Thoracic aorta (tissue), 2 donors: ENCODE measurements at regions not wholly inside any gene's neighbourhood (a gene's known extent, or its start where the extent isn't known, plus 50 kb on each side); places are given as distances from the start of the nearest gene placed in this dataset.

Experiments
- ATAC-seq: fragments of 150-250 bp; one replicate; pipeline ENCODE4 v1.8.0; 2017; ENCODE audit warnings: low read depth; ENCODE audit not compliant: insufficient number of reproducible peaks, low FRiP score
- DNase-seq: peaks from one replicate; pipeline ENCODE4 v3.0.0-alpha.2; 2020; ENCODE audit warnings: low spot score
- H3K27ac ChIP-seq, 2 donors: fragments of 200-600 bp; sonication (generic); 1 replicate in 1 of 2; 2 replicates in 1 of 2; pipeline ENCODE4 v1.5.1; 2016; ENCODE audit warnings: mild to moderate bottlenecking in 2 of 2, moderate library complexity in 2 of 2
- H3K27me3 ChIP-seq: fragments of 200-600 bp; sonication (generic); replicated peaks from 2 replicates; pipeline ENCODE4 v1.6.0; 2016; ENCODE audit warnings: mild to moderate bottlenecking; ENCODE audit not compliant: insufficient read depth
- H3K36me3 ChIP-seq: fragments of 200-600 bp; sonication (generic); one replicate; pipeline ENCODE4 v1.5.1; 2016
- H3K4me1 ChIP-seq, 2 donors: fragments of 200-600 bp; sonication (generic); 1 replicate in 1 of 2; 2 replicates in 1 of 2; pipeline versions ENCODE4 v1.5.1 to v1.6.0; 2016; ENCODE audit warnings: low read depth in 2 of 2, mild to moderate bottlenecking in 1 of 2; ENCODE audit not compliant: control insufficient read depth in 1 of 2
- H3K4me3 ChIP-seq: fragments of 200-600 bp; sonication (generic); 2 replicates; pipeline ENCODE4 v1.5.1; 2016; ENCODE audit warnings: mild to moderate bottlenecking
- H3K9me3 ChIP-seq: fragments of 200-600 bp; sonication (generic); 2 replicates; pipeline ENCODE4 v1.5.1; 2016
- CTCF ChIP-seq: fragments of 200-600 bp; sonication (generic); IDR thresholded peaks from one replicate; pipeline ENCODE4 v1.5.1; 2019; ENCODE audit warnings: antibody characterized with exemption

DNA sequence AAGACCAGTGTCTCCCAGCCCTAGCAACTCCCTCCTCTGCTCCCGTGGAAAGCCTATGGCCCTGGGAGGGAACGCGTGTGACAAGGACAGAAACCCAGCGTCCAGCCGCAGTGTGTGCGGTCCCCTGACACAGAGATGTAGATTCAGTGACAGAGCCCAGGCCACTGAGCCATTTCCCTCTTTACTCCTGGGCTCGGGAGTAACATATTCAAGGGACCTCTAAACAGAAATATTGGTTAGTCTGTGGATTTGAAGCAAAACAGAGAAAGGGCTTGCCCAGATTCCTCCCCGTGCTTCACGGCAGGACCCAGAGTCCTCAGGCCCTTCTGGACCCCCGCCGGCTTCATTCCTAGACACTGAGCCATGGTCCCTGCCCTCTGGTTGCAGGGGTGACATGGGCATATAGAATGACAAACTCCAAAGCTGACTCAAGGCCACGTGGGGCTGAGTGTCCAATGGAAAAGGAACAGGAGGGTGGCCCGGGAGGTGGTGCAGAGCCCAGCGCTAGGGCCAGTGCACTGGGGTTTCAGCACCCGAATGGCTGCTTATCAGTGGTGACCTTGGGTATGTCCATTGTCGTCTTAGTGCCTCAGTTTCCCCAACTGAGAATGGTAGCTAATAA lies 248.2 kb downstream of the QKI start:
- Histone ChIP-seq H3K9me3 (no peaks in the 10 kb centered on the region), H3K27ac (no peak overlapping the region), H3K4me3 (no peak overlapping the region), H3K36me3 (no peaks in the 10 kb centered on the region), H3K27me3 (no peaks in the 10 kb centered on the region), H3K4me1 (no peaks in the 10 kb centered on the region)
- DNase-seq = no peak
- no peak for TF ChIP-seq CTCF
- no peak for ATAC-seq

DNA sequence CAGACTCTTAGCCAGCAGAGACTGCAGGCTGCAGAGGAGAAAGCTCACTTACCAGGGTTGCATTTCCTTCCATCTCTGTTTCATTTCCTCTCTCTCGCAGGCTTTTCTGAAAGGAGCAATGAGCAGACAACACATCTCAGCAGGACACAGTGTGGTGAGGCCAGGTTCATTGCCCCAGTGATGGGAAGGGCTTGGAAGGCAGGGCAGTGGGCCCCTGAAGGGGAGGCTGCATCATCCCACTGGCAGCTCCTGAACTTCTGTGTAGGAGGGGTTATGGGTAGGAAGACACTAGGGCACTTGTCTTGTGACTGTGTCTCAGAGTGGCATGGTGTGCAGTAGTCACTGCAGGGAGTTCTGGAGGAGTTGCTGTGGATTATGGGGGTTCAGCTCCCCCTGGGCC lies 246.8 kb downstream of the QKI start:
- Histone ChIP-seq H3K9me3 (no peaks in the 10 kb centered on the region), H3K27me3 (no peaks in the 10 kb centered on the region), H3K4me1 (no peaks in the 10 kb centered on the region), H3K27ac (no peak overlapping the region), H3K4me3 (no peak overlapping the region), H3K36me3 (no peaks in the 10 kb centered on the region)
- no peak for TF ChIP-seq CTCF
- no peak for ATAC-seq
- DNase-seq = no peak

- no peak for DNase-seq
- H3K9me3 ChIP-seq = no peaks in the 10 kb centered on the region
- no peak overlapping the region for H3K4me3 ChIP-seq
- H3K27me3 ChIP-seq = no peaks in the 10 kb centered on the region
- H3K36me3 ChIP-seq = no peaks in the 10 kb centered on the region
- no peak overlapping the region for H3K27ac ChIP-seq
- no peaks in the 10 kb centered on the region for H3K4me1 ChIP-seq
- no peak for ATAC-seq
- TF ChIP-seq CTCF = no peak
Observed at GRCh38 chr6:163659803-163660202, 245.3 kb downstream of the QKI start.

GRCh38 chr6:163655217-163656121 lies 241.0 kb downstream of the QKI start:
- no peak for TF ChIP-seq CTCF
- ATAC-seq = no peak
- no peak overlapping the region for H3K27ac ChIP-seq
- no peak overlapping the region for H3K4me3 ChIP-seq
- no peaks in the 10 kb centered on the region for H3K9me3 ChIP-seq
- no peaks in the 10 kb centered on the region for H3K4me1 ChIP-seq
- no peaks in the 10 kb centered on the region for H3K36me3 ChIP-seq
- no peak for DNase-seq
- H3K27me3 ChIP-seq = no peaks in the 10 kb centered on the region

DNA sequence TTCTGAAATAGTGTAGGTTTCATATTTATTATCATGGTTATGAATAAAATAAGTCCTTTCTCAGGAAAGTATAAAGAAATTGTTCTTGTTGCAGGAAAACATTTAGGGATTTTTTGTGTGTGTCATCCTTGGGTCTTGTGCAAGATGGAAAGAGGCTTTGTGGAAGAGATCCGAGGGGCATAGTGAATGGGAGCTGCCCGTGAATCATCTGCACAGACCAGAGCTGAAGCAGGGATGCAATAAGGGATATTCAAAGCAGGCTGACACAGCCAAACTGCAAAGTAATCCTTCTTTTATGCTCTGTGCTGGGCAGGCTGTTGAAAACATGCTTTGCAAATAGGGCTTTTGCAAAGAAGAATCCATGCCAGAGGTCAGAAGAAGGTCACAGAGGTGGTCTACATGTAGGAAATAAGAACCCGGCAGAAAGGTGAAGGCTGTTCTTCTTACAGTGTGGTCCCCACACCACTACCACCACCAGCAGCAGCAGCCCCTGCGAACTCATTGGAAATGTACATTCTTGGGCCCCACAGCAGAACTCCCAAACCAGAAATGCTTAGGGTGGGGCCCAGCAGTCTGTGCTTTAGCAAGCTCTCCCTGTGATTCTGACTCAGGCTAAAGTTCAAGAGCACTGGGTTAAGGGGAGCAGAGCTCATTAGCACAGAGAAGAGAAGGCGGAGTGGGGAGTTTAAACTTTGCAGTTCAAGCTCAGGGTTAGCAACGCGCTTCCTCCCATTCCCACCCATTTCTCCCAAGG lies 237.6 kb downstream of the QKI start:
- H3K36me3 ChIP-seq = no peaks in the 10 kb centered on the region
- H3K4me1 ChIP-seq = no peaks in the 10 kb centered on the region
- no peak overlapping the region for H3K4me3 ChIP-seq
- H3K27me3 ChIP-seq = no peaks in the 10 kb centered on the region
- no peak for TF ChIP-seq CTCF
- ATAC-seq = no peak
- no peak overlapping the region for H3K27ac ChIP-seq
- no peak for DNase-seq
- no peaks in the 10 kb centered on the region for H3K9me3 ChIP-seq
